ENCODE measurements at regions not wholly inside any gene's neighbourhood (a gene's known extent, or its start where the extent isn't known, plus 50 kb on each side); places are given as distances from the start of the nearest gene placed in this dataset.
A peak's percentile ranks its signal among the peaks of the same experiment; 100 is the strongest.

DNA sequence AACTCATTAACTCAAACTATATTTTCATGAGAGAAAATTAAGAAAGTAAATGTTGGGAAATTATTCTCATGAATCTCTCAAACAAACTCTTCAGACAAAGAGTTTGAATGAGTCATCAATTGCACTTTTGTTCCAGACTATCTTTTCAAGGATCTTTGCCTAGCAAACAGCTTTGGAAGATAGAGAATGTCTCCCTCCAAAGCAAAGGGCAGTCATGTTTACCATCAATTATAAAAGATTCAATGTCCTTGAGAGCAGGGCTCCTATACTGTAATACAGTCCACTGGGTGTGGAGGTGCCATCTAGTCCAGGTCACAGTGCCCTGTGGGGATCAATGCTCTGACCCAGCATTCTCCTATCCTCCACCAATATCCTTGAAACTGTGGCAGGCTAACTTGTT is 1429.3 kb downstream of the EFNA5 start:
- Histone ChIP-seq H3K4me1 (ENCODE audit: insufficient read depth) (no peaks in the 10 kb centered on the region), H3K27me3 (no peaks in the 10 kb centered on the region), H3K4me2 (no peak overlapping the region), H3K9me2 (replicated peaks; ENCODE audit: insufficient read depth) (no peaks in the 10 kb centered on the region), H2AFZ (no peak overlapping the region), H4K20me1 (ENCODE audit: insufficient read depth, poor library complexity, severe bottlenecking) (no peaks in the 10 kb centered on the region), H3K9me3 (ENCODE audit: low read depth) (no peaks in the 10 kb centered on the region), H3K79me2 (no peaks in the 10 kb centered on the region), H3K4me3 (no peak overlapping the region), H3K36me3 (replicated peaks; ENCODE audit: insufficient read depth, low read depth) (no peaks in the 10 kb centered on the region), H3K27ac (no peak overlapping the region)
- TF ChIP-seq, protein P1, sequence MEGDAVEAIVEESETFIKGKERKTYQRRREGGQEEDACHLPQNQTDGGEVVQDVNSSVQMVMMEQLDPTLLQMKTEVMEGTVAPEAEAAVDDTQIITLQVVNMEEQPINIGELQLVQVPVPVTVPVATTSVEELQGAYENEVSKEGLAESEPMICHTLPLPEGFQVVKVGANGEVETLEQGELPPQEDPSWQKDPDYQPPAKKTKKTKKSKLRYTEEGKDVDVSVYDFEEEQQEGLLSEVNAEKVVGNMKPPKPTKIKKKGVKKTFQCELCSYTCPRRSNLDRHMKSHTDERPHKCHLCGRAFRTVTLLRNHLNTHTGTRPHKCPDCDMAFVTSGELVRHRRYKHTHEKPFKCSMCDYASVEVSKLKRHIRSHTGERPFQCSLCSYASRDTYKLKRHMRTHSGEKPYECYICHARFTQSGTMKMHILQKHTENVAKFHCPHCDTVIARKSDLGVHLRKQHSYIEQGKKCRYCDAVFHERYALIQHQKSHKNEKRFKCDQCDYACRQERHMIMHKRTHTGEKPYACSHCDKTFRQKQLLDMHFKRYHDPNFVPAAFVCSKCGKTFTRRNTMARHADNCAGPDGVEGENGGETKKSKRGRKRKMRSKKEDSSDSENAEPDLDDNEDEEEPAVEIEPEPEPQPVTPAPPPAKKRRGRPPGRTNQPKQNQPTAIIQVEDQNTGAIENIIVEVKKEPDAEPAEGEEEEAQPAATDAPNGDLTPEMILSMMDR (IDR thresholded peaks at IDR 0.05; ENCODE audit: poor library complexity), result no peak
- TF ChIP-seq EZH2 (IDR thresholded peaks at IDR 0.05; ENCODE audit: borderline replicate concordance) (no peak), EZH2phosphoT487 (IDR thresholded peaks at IDR 0.05; ENCODE audit: low read depth, severe bottlenecking, unreplicated experiment) (no peak)
- peak; percentile 6 for DNase-seq (ENCODE audit: low spot score)

DNA sequence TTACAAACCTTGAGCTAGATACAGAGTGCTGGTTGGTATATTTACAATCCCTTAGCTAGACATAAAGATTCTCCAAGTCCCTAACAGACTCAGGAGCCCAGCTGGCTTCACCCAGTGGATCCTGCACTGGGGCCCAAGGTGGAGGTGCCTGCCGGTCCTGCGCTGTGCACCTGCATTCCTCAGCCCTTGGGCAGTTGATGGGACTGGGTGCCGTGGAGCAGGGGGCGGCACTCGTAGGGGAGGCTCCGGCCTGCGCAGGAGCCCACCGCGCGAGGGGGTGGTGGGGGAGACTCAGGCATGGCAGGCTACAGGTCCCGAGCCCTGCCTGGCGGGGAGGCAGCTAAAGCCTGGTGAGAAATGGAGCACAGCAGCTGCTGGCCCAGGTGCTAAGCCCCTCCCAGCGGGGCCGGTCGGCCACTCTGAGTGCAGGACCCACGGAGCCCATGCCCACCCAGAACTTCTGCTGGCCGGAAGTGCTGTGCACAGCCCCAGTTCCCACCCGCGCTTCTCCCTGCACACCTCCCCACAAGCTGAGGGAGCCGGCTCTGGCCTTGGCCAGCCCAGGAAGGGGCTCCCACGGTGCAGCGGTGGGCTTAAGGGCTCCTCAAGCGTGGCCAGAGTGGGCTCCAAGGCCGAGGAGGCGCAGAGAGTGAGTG is 1464.7 kb downstream of the EFNA5 start:
- H3K36me3 ChIP-seq (replicated peaks; ENCODE audit: insufficient read depth, low read depth), result no peaks in the 10 kb centered on the region
- no peak for DNase-seq (ENCODE audit: low spot score)
- H3K4me3 ChIP-seq, result no peak overlapping the region
- H3K9me3 ChIP-seq (ENCODE audit: low read depth), result no peaks in the 10 kb centered on the region
- H3K4me2 ChIP-seq, result no peak overlapping the region
- H3K79me2 ChIP-seq, result no peaks in the 10 kb centered on the region
- H2AFZ ChIP-seq, result no peak overlapping the region
- H3K27ac ChIP-seq, result no peak overlapping the region
- no peaks in the 10 kb centered on the region for H3K27me3 ChIP-seq
- H3K4me1 ChIP-seq (ENCODE audit: insufficient read depth), result no peaks in the 10 kb centered on the region
- TF ChIP-seq EZH2 (IDR thresholded peaks at IDR 0.05; ENCODE audit: borderline replicate concordance), result no peak
- TF ChIP-seq EZH2phosphoT487 (IDR thresholded peaks at IDR 0.05; ENCODE audit: low read depth, severe bottlenecking, unreplicated experiment), result no peak
- TF ChIP-seq, protein P1 (IDR thresholded peaks at IDR 0.05; ENCODE audit: poor library complexity), result no peak
- WGBS (ENCODE audit: low lambda C conversion rate, missing lambda C conversion rate), result 94% methylated on average over 17 of the region's 25 CpGs
- H4K20me1 ChIP-seq (ENCODE audit: insufficient read depth, poor library complexity, severe bottlenecking), result no peaks in the 10 kb centered on the region
- H3K9me2 ChIP-seq (replicated peaks; ENCODE audit: insufficient read depth), result no peaks in the 10 kb centered on the region

DNA sequence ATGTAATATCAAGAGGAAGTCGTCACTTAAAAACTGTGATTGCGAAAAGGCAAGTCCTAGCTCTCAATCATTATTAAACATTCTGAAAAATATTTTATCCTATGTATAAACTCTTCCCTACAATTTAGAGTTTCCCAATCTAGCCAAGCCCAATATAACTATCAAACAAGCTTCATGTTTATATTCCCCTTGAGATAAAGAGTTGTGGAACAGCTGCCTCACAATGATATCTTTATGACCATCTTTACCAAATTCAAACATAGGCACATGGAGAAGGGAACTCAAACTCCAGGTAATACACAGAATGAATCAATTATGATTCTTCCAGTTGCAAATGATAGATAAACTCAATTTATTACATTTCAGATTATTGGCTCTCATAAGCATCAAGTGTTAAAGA is 1468.7 kb downstream of the EFNA5 start:
- Histone ChIP-seq H3K4me2 (no peak overlapping the region), H3K27ac (no peak overlapping the region), H2AFZ (no peak overlapping the region), H4K20me1 (ENCODE audit: insufficient read depth, poor library complexity, severe bottlenecking) (no peaks in the 10 kb centered on the region), H3K79me2 (no peaks in the 10 kb centered on the region), H3K9me3 (ENCODE audit: low read depth) (no peaks in the 10 kb centered on the region), H3K36me3 (replicated peaks; ENCODE audit: insufficient read depth, low read depth) (no peaks in the 10 kb centered on the region), H3K4me3 (no peak overlapping the region), H3K27me3 (no peaks in the 10 kb centered on the region), H3K9me2 (replicated peaks; ENCODE audit: insufficient read depth) (no peaks in the 10 kb centered on the region), H3K4me1 (ENCODE audit: insufficient read depth) (no peaks in the 10 kb centered on the region)
- 84% methylated on average over 2 of the region's 2 CpGs for WGBS (ENCODE audit: low lambda C conversion rate, missing lambda C conversion rate)
- no peak for DNase-seq (ENCODE audit: low spot score)
- no peak for TF ChIP-seq EZH2 (IDR thresholded peaks at IDR 0.05; ENCODE audit: borderline replicate concordance)
- TF ChIP-seq, protein P1 (IDR thresholded peaks at IDR 0.05; ENCODE audit: poor library complexity), result no peak
- no peak for TF ChIP-seq EZH2phosphoT487 (IDR thresholded peaks at IDR 0.05; ENCODE audit: low read depth, severe bottlenecking, unreplicated experiment)
